ENCODE measurements at regions not wholly inside any gene's neighbourhood (a gene's known extent, or its start where the extent isn't known, plus 50 kb on each side); places are given as distances from the start of the nearest gene placed in this dataset.
"Not testable (repeated sequence)": the region's sequence is repeated elsewhere in the genome, so short reads cannot be mapped to it uniquely, and the experiment has no call there.

DNA sequence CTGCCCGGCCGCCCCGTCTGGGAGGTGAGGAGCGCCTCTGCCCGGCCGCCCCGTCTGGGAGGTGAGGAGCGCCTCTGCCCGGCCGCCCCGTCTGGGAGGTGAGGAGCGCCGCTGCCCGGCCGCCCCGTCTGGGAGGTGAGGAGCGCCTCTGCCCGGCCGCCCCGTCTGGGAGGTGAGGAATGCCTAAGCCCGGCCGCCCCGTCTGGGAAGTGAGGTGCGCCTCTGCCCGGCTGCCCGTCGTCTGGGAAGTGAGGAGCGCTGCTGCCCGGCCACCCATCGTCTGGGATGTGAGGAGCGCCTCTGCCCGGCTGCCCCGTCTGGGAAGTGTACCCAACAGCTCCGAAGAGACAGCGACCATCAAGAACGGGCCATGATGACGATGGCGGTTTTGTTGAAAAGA, 136.6 kb upstream of the PROKR2 start:
- H3K27ac Mint-ChIP-seq; H3K4me2 ChIP-seq (replicated peaks; ENCODE audit: extremely low read depth, low read length, poor library complexity, severe bottlenecking); H3K4me1 Mint-ChIP-seq; H3K36me3 Mint-ChIP-seq; H3K9ac ChIP-seq (ENCODE audit: insufficient read depth, low read length, poor library complexity, severe bottlenecking); intact Hi-C loops (cut with micrococcal nuclease); H3K4me3 Mint-ChIP-seq; H3K9me3 ChIP-seq (replicated peaks in 1 of 2; ENCODE audit: control insufficient read depth in 1 of 2, insufficient read depth in 1 of 2, low read length in 2 of 2); H3K4me3 ChIP-seq (replicated peaks in 1 of 3; ENCODE audit: low read depth in 2 of 3, low read length in 3 of 3); H3K79me2 ChIP-seq (ENCODE audit: insufficient read depth, low read length); H2AFZ ChIP-seq (ENCODE audit: insufficient read depth, low read depth, low read length, poor library complexity, severe bottlenecking); H4K20me1 ChIP-seq (ENCODE audit: insufficient read depth, low read length); H3K36me3 ChIP-seq (replicated peaks in 1 of 2; ENCODE audit: control insufficient read depth in 1 of 2, insufficient read depth in 2 of 2, low read length in 2 of 2); H3K27me3 ChIP-seq (ENCODE audit: control insufficient read depth in 2 of 2, insufficient read depth in 2 of 2, low read length in 2 of 2); DNase-seq; H3K27ac ChIP-seq (ENCODE audit: low read depth in 1 of 2, low read length in 2 of 2); H3K4me1 ChIP-seq (ENCODE audit: control insufficient read depth in 1 of 2, insufficient read depth in 2 of 2, low read length in 2 of 2): not testable (repeated sequence)
- 98% methylated on average over 21 of the region's 38 CpGs for WGBS (ENCODE audit: insufficient coverage)
- Mint-ChIP-seq H3K9me3 (peaks cover 0 to 10% (median 3%) of the 10 kb centered on the region in 7 donors), H3K27me3 (ENCODE audit: low read depth in 3 of 3) (peaks cover 5 to 11% (median 8%) of the 10 kb centered on the region in 3 donors)

DNA sequence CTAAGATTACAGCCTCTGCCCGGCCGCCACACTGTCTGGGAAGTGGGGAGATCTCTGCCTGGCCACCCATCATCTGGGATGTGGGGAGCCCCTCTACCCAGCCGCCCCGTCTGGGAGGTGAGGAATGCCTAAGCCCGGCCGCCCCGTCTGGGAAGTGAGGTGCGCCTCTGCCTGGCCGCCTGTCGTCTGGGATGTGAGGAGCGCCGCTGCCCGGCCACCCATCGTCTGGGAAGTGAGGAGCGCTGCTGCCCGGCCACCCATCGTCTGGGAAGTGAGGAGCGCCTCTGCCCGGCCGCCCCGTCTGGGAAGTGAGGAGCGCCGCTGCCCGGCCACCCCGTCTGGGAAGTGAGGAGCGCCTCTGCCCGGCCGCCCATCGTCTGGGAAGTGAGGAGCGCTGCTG, 135.9 kb upstream of the PROKR2 start:
- DNase-seq; H2AFZ ChIP-seq (ENCODE audit: insufficient read depth, low read depth, low read length, poor library complexity, severe bottlenecking); H3K4me2 ChIP-seq (replicated peaks; ENCODE audit: extremely low read depth, low read length, poor library complexity, severe bottlenecking); H3K4me1 Mint-ChIP-seq; H3K79me2 ChIP-seq (ENCODE audit: insufficient read depth, low read length); H3K27me3 ChIP-seq (ENCODE audit: control insufficient read depth in 2 of 2, insufficient read depth in 2 of 2, low read length in 2 of 2); H3K4me3 Mint-ChIP-seq; H3K36me3 Mint-ChIP-seq; H4K20me1 ChIP-seq (ENCODE audit: insufficient read depth, low read length); H3K9ac ChIP-seq (ENCODE audit: insufficient read depth, low read length, poor library complexity, severe bottlenecking); H3K4me1 ChIP-seq (ENCODE audit: control insufficient read depth in 1 of 2, insufficient read depth in 2 of 2, low read length in 2 of 2); H3K9me3 ChIP-seq (replicated peaks in 1 of 2; ENCODE audit: control insufficient read depth in 1 of 2, insufficient read depth in 1 of 2, low read length in 2 of 2); H3K9me3 Mint-ChIP-seq; H3K36me3 ChIP-seq (replicated peaks in 1 of 2; ENCODE audit: control insufficient read depth in 1 of 2, insufficient read depth in 2 of 2, low read length in 2 of 2); H3K4me3 ChIP-seq (replicated peaks in 1 of 3; ENCODE audit: low read depth in 2 of 3, low read length in 3 of 3); H3K27ac ChIP-seq (ENCODE audit: low read depth in 1 of 2, low read length in 2 of 2); intact Hi-C loops (cut with micrococcal nuclease): not testable (repeated sequence)
- Mint-ChIP-seq H3K27me3 (ENCODE audit: low read depth in 3 of 3) (peaks cover 9 to 14% (median 11%) of the 10 kb centered on the region in 3 donors), H3K27ac (peak overlapping the region in 1 of 7 donors; percentile 41)
- 99% methylated on average over 11 of the region's 30 CpGs for WGBS (ENCODE audit: insufficient coverage)

DNA sequence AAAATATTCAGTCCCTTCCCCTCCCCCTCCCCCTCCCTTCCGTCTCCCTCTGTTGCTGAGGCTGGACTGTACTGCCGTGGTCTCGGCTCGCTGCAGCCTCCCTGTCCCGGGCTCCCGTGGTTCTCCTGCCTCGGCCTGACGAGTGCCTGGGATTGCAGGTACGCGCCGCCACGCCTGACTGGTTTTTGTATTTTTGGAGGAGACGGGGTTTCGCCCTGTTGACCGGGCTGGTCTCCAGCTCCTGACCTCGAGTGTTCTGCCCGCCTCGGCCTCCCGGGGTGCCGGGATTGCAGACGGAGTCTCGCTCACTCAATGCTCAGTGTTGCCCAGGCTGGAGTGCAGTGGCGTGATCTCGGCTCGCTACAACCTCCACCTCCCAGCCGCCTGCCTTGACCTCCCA, 135.5 kb upstream of the PROKR2 start:
- H3K27ac ChIP-seq (ENCODE audit: low read depth in 1 of 2, low read length in 2 of 2); H3K9me3 Mint-ChIP-seq; H3K4me2 ChIP-seq (replicated peaks; ENCODE audit: extremely low read depth, low read length, poor library complexity, severe bottlenecking); H3K36me3 Mint-ChIP-seq; H3K9ac ChIP-seq (ENCODE audit: insufficient read depth, low read length, poor library complexity, severe bottlenecking); H3K4me1 Mint-ChIP-seq; H3K9me3 ChIP-seq (replicated peaks in 1 of 2; ENCODE audit: control insufficient read depth in 1 of 2, insufficient read depth in 1 of 2, low read length in 2 of 2); H3K36me3 ChIP-seq (replicated peaks in 1 of 2; ENCODE audit: control insufficient read depth in 1 of 2, insufficient read depth in 2 of 2, low read length in 2 of 2); H2AFZ ChIP-seq (ENCODE audit: insufficient read depth, low read depth, low read length, poor library complexity, severe bottlenecking); DNase-seq; H3K4me3 Mint-ChIP-seq; H3K79me2 ChIP-seq (ENCODE audit: insufficient read depth, low read length); H3K4me3 ChIP-seq (replicated peaks in 1 of 3; ENCODE audit: low read depth in 2 of 3, low read length in 3 of 3); H3K27me3 ChIP-seq (ENCODE audit: control insufficient read depth in 2 of 2, insufficient read depth in 2 of 2, low read length in 2 of 2); intact Hi-C loops (cut with micrococcal nuclease); H3K4me1 ChIP-seq (ENCODE audit: control insufficient read depth in 1 of 2, insufficient read depth in 2 of 2, low read length in 2 of 2); H4K20me1 ChIP-seq (ENCODE audit: insufficient read depth, low read length): not testable (repeated sequence)
- 98% methylated on average over 9 of the region's 26 CpGs for WGBS (ENCODE audit: insufficient coverage)
- Mint-ChIP-seq H3K27me3 (ENCODE audit: low read depth in 3 of 3) (peaks cover 9 to 16% (median 11%) of the 10 kb centered on the region in 3 donors), H3K27ac (peak overlapping the region in 1 of 7 donors; percentile 41)
